H1 (cell line): ENCODE measurements at regions not wholly inside any gene's neighbourhood (a gene's known extent, or its start where the extent isn't known, plus 50 kb on each side); places are given as distances from the start of the nearest gene placed in this dataset.

Experiments used
- ASH2L ChIP-seq: fragments of 200-600, 300-600 bp; sonication (generic); IDR thresholded peaks from one replicate; pipeline ENCODE4 v1.7.1; 2017; ENCODE audit warnings: low read length
- KDM1A ChIP-seq: fragments of 200-600, 300-600 bp; sonication (generic); IDR thresholded peaks from 2 replicates; pipeline ENCODE4 v1.7.1; 2016; ENCODE audit warnings: mild to moderate bottlenecking, low read length, borderline replicate concordance
- SAP30 ChIP-seq: fragments of 300-600 bp; sonication (generic); IDR thresholded peaks from 2 replicates; pipeline ENCODE4 v1.7.1; 2012; ENCODE audit warnings: low read length, moderate library complexity, mild to moderate bottlenecking, inconsistent platforms; ENCODE audit not compliant: insufficient read depth, insufficient replicate concordance
- TBP ChIP-seq: IDR thresholded peaks from 2 replicates; pipeline ENCODE4 v1.6.1; 2011; ENCODE audit warnings: low read depth, low read length, improper control_type of control experiment

DNA sequence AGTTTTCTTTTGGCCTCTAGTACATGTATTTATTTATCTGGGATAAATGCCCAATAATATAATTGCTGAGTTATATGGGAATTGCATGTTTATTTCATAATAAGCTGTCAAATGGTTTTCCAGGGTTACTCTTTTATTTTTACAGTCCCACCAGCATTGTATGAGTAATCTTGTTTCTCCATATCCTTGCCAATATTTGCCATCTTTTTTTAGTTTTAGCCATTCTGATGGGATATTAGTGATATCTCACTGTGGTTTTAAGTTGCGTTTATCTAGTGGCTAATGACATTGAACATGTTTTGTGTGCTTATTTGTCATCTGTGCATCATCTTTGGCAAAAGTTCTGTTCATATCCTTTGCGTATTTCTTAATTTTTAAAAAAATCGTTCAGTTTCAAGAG lies 372.8 kb upstream of the CCDC179 start (continued):
- no peak for TF ChIP-seq ASH2L
- TF ChIP-seq KDM1A = no peak
- TF ChIP-seq TBP = no peak
- no peak for TF ChIP-seq SAP30
